WTC11 (cell line): ENCODE measurements at regions not wholly inside any gene's neighbourhood (a gene's known extent, or its start where the extent isn't known, plus 50 kb on each side); places are given as distances from the start of the nearest gene placed in this dataset.

Experiments used
- ATAC-seq: fragments of 200-7000 bp; cut with Tn5 transposase; 2 replicates; pipeline ENCODE4 v1.10.0; 2021; ENCODE audit warnings: mild to moderate bottlenecking, moderate library complexity
- CTCF ChIA-PET: fragments of 300-600 bp; sonication (Branson Sonifier 250); formaldehyde crosslinking; loops from one replicate; lab custom pipeline; 2021; ENCODE audit warnings: antibody characterized with exemption; lab: Charles Lee
- POLR2A ChIA-PET: fragments of 350-600 bp; sonication (Branson Sonifier 250); formaldehyde crosslinking; loops from one replicate; lab custom pipeline; 2021; ENCODE audit warnings: antibody characterized with exemption; lab: Charles Lee
- DNase-seq: peaks from one replicate; pipeline ENCODE4 v3.0.0; 2021; ENCODE audit warnings: low spot score
- H3K27ac Mint-ChIP-seq: 2 replicates; pipeline ENCODE4 v1.8.0; 2021; ENCODE audit warnings: mixed read lengths
- H3K27me3 Mint-ChIP-seq: 2 replicates; pipeline ENCODE4 v1.8.0; 2021; ENCODE audit warnings: low read depth, mild to moderate bottlenecking, moderate library complexity, mixed read lengths
- H3K36me3 Mint-ChIP-seq: 2 replicates; pipeline ENCODE4 v1.8.0; 2021; ENCODE audit warnings: mixed read lengths
- H3K4me1 Mint-ChIP-seq: 2 replicates; pipeline ENCODE4 v1.8.0; 2022; ENCODE audit warnings: mixed read lengths
- H3K4me3 Mint-ChIP-seq: 2 replicates; pipeline ENCODE4 v1.8.0; 2021; ENCODE audit warnings: mild to moderate bottlenecking, moderate library complexity, mixed read lengths
- H3K9me3 Mint-ChIP-seq: 2 replicates; pipeline ENCODE4 v1.8.0; 2021; ENCODE audit warnings: mixed read lengths
- FOXK1 ChIP-seq: sonication (generic); formaldehyde crosslinking; IDR thresholded peaks from 2 replicates; pipeline ENCODE4 v1.8.0; 2022; ENCODE audit warnings: mild to moderate bottlenecking, moderate library complexity, missing genetic modification reagents
- GRHL2 ChIP-seq: fragments of 250-450 bp; sonication (Bioruptor Pico); IDR thresholded peaks from 2 replicates; pipeline ENCODE4 v1.8.0; 2022; ENCODE audit warnings: mild to moderate bottlenecking, moderate library complexity; ENCODE audit not compliant: insufficient replicate concordance, severe bottlenecking
- JAZF1 ChIP-seq: fragments of 250-450 bp; sonication (Bioruptor Pico); IDR thresholded peaks from 2 replicates; pipeline ENCODE4 v1.9.0; 2021; ENCODE audit warnings: moderate library complexity, mild to moderate bottlenecking, inconsistent platforms
- KAT7 ChIP-seq: sonication (generic); formaldehyde crosslinking; IDR thresholded peaks from 2 replicates; pipeline ENCODE4 v1.8.1; 2023; ENCODE audit warnings: missing genetic modification reagents, mild to moderate bottlenecking, borderline replicate concordance
- NFATC4 ChIP-seq: fragments of 250-450 bp; sonication (Bioruptor Pico); IDR thresholded peaks from 2 replicates; pipeline ENCODE4 v1.9.0; 2021; ENCODE audit warnings: mild to moderate bottlenecking
- NR3C1 ChIP-seq: sonication (generic); formaldehyde crosslinking; conservative IDR thresholded peaks from 2 replicates; pipeline ENCODE4 v1.8.1; 2023; ENCODE audit warnings: low read depth, mild to moderate bottlenecking, missing genetic modification reagents
- OVOL2 ChIP-seq: fragments of 250-450 bp; sonication (Bioruptor Pico); IDR thresholded peaks from 2 replicates; pipeline ENCODE4 v1.9.0; 2021; ENCODE audit warnings: mild to moderate bottlenecking, borderline replicate concordance
- SMAD3 ChIP-seq: sonication (generic); formaldehyde crosslinking; IDR thresholded peaks from 2 replicates; pipeline ENCODE4 v1.8.0; 2022; ENCODE audit warnings: missing genetic modification reagents, mild to moderate bottlenecking, borderline replicate concordance
- SP1 ChIP-seq: sonication (generic); formaldehyde crosslinking; conservative IDR thresholded peaks from 2 replicates; pipeline ENCODE4 v1.8.1; 2022; ENCODE audit warnings: missing genetic modification reagents
- USF2 ChIP-seq: sonication (generic); formaldehyde crosslinking; IDR thresholded peaks from 2 replicates; pipeline ENCODE4 v1.8.1; 2023; ENCODE audit warnings: mild to moderate bottlenecking, missing genetic modification reagents, moderate library complexity
- ZBTB21 ChIP-seq: sonication (generic); formaldehyde crosslinking; IDR thresholded peaks from 2 replicates; pipeline ENCODE4 v1.8.1; 2023; ENCODE audit warnings: mild to moderate bottlenecking, missing genetic modification reagents, borderline replicate concordance
- ZNF219 ChIP-seq: sonication (generic); formaldehyde crosslinking; IDR thresholded peaks from 2 replicates; pipeline ENCODE4 v1.8.0; 2023; ENCODE audit warnings: missing genetic modification reagents, mild to moderate bottlenecking, borderline replicate concordance
- ZNF317 ChIP-seq: sonication (generic); formaldehyde crosslinking; IDR thresholded peaks from 2 replicates; pipeline ENCODE4 v1.8.1; 2023; ENCODE audit warnings: low read depth, mild to moderate bottlenecking, moderate library complexity, missing genetic modification reagents, borderline replicate concordance
- ZNF396 ChIP-seq: fragments of 250-450 bp; sonication (Bioruptor Pico); IDR thresholded peaks from 2 replicates; pipeline ENCODE4 v1.8.0; 2021; ENCODE audit warnings: mild to moderate bottlenecking, moderate library complexity, borderline replicate concordance
- ZNF423 ChIP-seq: fragments of 250-450 bp; sonication (Bioruptor Pico); IDR thresholded peaks from 2 replicates; pipeline ENCODE4 v2.1.2; 2022; ENCODE audit warnings: mild to moderate bottlenecking, moderate library complexity
- TF ChIP-seq, protein P1 (sequence below): fragments of 250-450 bp; sonication (Bioruptor Pico); IDR thresholded peaks from 2 replicates; pipeline ENCODE4 v1.9.0; 2021; ENCODE audit warnings: moderate library complexity, mild to moderate bottlenecking, inconsistent platforms, borderline replicate concordance
- TF ChIP-seq, protein P2 (sequence below): sonication (generic); formaldehyde crosslinking; IDR thresholded peaks from 2 replicates; pipeline ENCODE4 v1.8.0; 2022; ENCODE audit warnings: mild to moderate bottlenecking, missing genetic modification reagents
- TF ChIP-seq, protein P3 (sequence below): fragments of 250-450 bp; sonication (Bioruptor Pico); IDR thresholded peaks from 2 replicates; pipeline ENCODE4 v2.1.2; 2022; ENCODE audit warnings: mild to moderate bottlenecking, moderate library complexity
- TF ChIP-seq, protein P4 (sequence below): fragments of 250-450 bp; sonication (Bioruptor Pico); IDR thresholded peaks from 2 replicates; pipeline ENCODE4 v1.9.0; 2021; ENCODE audit warnings: mild to moderate bottlenecking, borderline replicate concordance
- TF ChIP-seq, protein P5 (sequence below): fragments of 250-450 bp; sonication (Bioruptor Pico); IDR thresholded peaks from 2 replicates; pipeline ENCODE4 v1.9.0; 2021; ENCODE audit warnings: mild to moderate bottlenecking

- TF ChIP-seq OVOL2 (CRISPR knock-in tag), result no peak
These were observed 114.9 kb downstream of the C11orf91 start (continued) for GRCh38 chr11:33585586-33586209.

DNA sequence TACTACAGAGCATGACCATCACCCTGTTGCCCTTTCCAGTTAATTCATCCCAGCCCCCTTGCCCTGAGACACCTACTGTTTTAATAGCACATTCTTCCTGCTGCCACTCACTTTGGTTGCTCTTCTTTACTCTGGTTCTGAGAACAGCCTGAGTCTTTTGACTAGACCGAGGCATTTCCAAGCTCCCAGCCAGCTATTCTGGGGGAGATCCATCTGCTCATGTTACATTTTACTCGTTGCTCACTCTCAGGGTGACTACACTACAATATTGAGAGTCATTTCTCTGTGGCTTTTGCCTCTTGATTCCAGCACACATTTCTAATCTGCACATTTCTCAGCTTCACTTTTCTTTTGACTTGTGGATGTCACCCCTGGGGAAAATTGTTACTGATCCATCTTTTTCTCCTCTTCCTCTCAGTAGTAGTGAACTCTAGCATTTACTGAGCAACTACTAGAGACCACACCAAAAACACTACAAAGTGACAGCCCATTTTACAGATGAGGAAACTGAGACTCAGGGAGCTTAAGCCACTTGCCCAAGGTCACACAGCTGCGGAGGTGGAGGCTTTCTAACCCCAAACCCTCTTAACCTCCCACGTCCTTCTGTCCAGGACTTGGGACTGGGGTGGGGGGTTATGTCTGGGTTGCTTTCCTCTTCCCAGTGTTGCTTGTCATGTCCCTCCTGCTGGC lies 117.8 kb downstream of the C11orf91 start:
- H3K36me3 Mint-ChIP-seq, result no peaks in the 10 kb centered on the region
- CTCF ChIA-PET, result no interaction called here
- peaks cover 9% of the 10 kb centered on the region for H3K4me1 Mint-ChIP-seq
- H3K4me3 Mint-ChIP-seq, result no peak overlapping the region
- POLR2A ChIA-PET, result no interaction called here
- H3K27me3 Mint-ChIP-seq, result no peaks in the 10 kb centered on the region
- no peak overlapping the region for H3K27ac Mint-ChIP-seq
- TF ChIP-seq SMAD3 (no peak), NFATC4 (no peak), ZNF396 (CRISPR knock-in tag) (no peak), ZNF317 (CRISPR knock-in tag) (no peak), ZBTB21 (CRISPR knock-in tag) (no peak), KAT7 (CRISPR knock-in tag) (no peak), GRHL2 (CRISPR knock-in tag) (no peak), ZNF219 (CRISPR knock-in tag) (no peak), SP1 (CRISPR knock-in tag) (no peak), USF2 (CRISPR knock-in tag) (no peak), NR3C1 (CRISPR knock-in tag) (no peak), ZNF423 (CRISPR knock-in tag) (no peak), JAZF1 (CRISPR knock-in tag) (no peak), FOXK1 (no peak)
- TF ChIP-seq, protein P1, sequence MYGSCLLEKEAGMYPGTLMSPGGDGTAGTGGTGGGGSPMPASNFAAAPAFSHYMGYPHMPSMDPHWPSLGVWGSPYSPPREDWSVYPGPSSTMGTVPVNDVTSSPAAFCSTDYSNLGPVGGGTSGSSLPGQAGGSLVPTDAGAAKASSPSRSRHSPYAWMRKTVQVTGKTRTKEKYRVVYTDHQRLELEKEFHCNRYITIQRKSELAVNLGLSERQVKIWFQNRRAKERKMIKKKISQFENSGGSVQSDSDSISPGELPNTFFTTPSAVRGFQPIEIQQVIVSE (CRISPR knock-in tag), result no peak
- TF ChIP-seq, protein P2, sequence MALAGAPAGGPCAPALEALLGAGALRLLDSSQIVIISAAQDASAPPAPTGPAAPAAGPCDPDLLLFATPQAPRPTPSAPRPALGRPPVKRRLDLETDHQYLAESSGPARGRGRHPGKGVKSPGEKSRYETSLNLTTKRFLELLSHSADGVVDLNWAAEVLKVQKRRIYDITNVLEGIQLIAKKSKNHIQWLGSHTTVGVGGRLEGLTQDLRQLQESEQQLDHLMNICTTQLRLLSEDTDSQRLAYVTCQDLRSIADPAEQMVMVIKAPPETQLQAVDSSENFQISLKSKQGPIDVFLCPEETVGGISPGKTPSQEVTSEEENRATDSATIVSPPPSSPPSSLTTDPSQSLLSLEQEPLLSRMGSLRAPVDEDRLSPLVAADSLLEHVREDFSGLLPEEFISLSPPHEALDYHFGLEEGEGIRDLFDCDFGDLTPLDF (CRISPR knock-in tag), result no peak
- TF ChIP-seq, protein P3, sequence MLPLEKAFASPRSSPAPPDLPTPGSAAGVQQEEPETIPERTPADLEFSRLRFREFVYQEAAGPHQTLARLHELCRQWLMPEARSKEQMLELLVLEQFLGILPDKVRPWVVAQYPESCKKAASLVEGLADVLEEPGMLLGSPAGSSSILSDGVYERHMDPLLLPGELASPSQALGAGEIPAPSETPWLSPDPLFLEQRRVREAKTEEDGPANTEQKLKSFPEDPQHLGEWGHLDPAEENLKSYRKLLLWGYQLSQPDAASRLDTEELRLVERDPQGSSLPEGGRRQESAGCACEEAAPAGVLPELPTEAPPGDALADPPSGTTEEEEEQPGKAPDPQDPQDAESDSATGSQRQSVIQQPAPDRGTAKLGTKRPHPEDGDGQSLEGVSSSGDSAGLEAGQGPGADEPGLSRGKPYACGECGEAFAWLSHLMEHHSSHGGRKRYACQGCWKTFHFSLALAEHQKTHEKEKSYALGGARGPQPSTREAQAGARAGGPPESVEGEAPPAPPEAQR (CRISPR knock-in tag), result no peak
- TF ChIP-seq, protein P4, sequence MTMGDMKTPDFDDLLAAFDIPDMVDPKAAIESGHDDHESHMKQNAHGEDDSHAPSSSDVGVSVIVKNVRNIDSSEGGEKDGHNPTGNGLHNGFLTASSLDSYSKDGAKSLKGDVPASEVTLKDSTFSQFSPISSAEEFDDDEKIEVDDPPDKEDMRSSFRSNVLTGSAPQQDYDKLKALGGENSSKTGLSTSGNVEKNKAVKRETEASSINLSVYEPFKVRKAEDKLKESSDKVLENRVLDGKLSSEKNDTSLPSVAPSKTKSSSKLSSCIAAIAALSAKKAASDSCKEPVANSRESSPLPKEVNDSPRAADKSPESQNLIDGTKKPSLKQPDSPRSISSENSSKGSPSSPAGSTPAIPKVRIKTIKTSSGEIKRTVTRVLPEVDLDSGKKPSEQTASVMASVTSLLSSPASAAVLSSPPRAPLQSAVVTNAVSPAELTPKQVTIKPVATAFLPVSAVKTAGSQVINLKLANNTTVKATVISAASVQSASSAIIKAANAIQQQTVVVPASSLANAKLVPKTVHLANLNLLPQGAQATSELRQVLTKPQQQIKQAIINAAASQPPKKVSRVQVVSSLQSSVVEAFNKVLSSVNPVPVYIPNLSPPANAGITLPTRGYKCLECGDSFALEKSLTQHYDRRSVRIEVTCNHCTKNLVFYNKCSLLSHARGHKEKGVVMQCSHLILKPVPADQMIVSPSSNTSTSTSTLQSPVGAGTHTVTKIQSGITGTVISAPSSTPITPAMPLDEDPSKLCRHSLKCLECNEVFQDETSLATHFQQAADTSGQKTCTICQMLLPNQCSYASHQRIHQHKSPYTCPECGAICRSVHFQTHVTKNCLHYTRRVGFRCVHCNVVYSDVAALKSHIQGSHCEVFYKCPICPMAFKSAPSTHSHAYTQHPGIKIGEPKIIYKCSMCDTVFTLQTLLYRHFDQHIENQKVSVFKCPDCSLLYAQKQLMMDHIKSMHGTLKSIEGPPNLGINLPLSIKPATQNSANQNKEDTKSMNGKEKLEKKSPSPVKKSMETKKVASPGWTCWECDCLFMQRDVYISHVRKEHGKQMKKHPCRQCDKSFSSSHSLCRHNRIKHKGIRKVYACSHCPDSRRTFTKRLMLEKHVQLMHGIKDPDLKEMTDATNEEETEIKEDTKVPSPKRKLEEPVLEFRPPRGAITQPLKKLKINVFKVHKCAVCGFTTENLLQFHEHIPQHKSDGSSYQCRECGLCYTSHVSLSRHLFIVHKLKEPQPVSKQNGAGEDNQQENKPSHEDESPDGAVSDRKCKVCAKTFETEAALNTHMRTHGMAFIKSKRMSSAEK (CRISPR knock-in tag), result no peak
- TF ChIP-seq, protein P5, sequence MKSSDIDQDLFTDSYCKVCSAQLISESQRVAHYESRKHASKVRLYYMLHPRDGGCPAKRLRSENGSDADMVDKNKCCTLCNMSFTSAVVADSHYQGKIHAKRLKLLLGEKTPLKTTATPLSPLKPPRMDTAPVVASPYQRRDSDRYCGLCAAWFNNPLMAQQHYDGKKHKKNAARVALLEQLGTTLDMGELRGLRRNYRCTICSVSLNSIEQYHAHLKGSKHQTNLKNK (CRISPR knock-in tag), result no peak
- H3K9me3 Mint-ChIP-seq, result no peaks in the 10 kb centered on the region
- ATAC-seq (no peak), DNase-seq (no peak)
